Stimulated activated effector memory CD8-positive, alpha-beta T cell treated with anti-CD3 and anti-CD28 coated beads, Interleukin-12 subunit alpha, Interleukin-12 subunit beta, amount 100 ng/mL, for 72 hours (primary cell): ENCODE measurements at regions not wholly inside any gene's neighbourhood (a gene's known extent, or its start where the extent isn't known, plus 50 kb on each side); places are given as distances from the start of the nearest gene placed in this dataset.
"Not testable (repeated sequence)": the region's sequence is repeated elsewhere in the genome, so short reads cannot be mapped to it uniquely, and the experiment has no call there.

Source experiments
- ATAC-seq: fragments of 150-1000 bp; cut with Tn5 transposase; 2 replicates; pipeline ENCODE4 v1.10.0; 2021
- DNase-seq, 2 donors: peaks; one replicate each; pipeline ENCODE4 v3.0.0; 2021 to 2022; ENCODE audit warnings: low spot score in 2 of 2
- H3K27ac Mint-ChIP-seq: one replicate; pipeline ENCODE4 v1.8.0; 2022; ENCODE audit warnings: mild to moderate bottlenecking, mixed read lengths
- H3K36me3 Mint-ChIP-seq: one replicate; pipeline ENCODE4 v1.8.0; 2022; ENCODE audit warnings: mild to moderate bottlenecking, mixed read lengths
- H3K4me1 Mint-ChIP-seq: one replicate; pipeline ENCODE4 v1.8.0; 2022; ENCODE audit warnings: mixed read lengths
- H3K4me3 Mint-ChIP-seq: one replicate; pipeline ENCODE4 v1.8.0; 2022; ENCODE audit warnings: mild to moderate bottlenecking, mixed read lengths
- H3K9me3 Mint-ChIP-seq: one replicate; pipeline ENCODE4 v1.8.0; 2022; ENCODE audit warnings: mixed read lengths

DNA sequence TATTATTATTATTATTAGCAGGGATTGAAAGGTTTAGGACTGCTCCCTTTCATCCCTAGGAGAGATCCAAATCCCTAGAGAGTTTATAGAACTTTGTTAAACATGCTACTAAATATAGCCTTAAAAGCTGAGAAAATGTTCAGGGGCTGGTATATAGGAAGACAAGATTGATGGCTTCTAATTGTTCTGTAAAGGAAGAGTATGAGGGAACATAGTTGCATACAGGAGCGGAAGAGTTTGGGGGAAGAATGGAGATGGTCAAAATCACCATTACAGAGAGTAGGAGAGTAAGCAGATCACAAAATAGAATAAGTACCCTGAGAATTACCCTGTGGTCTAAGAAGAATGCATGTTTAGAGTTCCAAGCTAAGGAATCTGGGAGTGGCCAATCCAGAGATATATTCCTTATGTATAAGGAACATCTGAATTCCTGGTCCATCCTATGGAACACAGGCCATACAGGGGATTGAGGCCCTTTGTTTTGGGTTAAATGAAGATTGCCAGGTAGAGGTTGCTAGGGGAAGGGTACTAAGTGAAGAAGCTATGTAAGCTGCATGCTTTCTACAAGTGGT, 158.0 kb upstream of the APC start:
- ATAC-seq, result no peak
- H3K4me1 Mint-ChIP-seq, result no peaks in the 10 kb centered on the region

DNA sequence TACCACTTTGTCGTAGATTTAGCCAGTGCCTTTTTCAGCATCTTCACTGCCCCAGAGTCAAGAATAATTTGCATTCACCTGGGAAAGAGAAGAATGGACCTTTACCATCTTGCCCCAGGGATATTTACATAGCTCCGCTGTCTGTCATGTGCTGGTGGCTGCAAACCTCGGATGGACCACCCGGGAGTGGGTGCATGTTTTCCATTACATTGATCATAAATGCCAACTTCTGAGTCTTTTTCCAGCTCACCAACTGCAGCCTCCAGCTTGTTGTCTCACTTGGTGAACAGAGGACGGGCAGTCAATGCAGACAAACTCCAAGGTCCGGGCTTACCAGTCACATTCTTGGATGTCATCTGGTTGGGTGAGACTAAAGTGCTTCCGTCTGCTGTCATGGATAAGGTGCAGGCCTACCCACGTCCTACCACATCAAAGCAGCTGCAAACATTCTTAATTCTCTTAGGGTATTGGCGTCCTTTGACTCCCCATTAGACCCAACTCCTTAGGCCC, 155.8 kb upstream of the APC start:
- H3K4me3 Mint-ChIP-seq, result no peak overlapping the region
- no peaks in the 10 kb centered on the region for H3K9me3 Mint-ChIP-seq
- H3K36me3 Mint-ChIP-seq, result no peaks in the 10 kb centered on the region
- DNase-seq (no peak), ATAC-seq (no peak)
- no peak overlapping the region for H3K27ac Mint-ChIP-seq
- no peaks in the 10 kb centered on the region for H3K4me1 Mint-ChIP-seq

More for the DNA sequence above, 158.0 kb upstream of the APC start:
- Mint-ChIP-seq H3K9me3 (no peaks in the 10 kb centered on the region), H3K4me3 (no peak overlapping the region), H3K27ac (no peak overlapping the region), H3K36me3 (no peaks in the 10 kb centered on the region)
- no peak for DNase-seq

DNA sequence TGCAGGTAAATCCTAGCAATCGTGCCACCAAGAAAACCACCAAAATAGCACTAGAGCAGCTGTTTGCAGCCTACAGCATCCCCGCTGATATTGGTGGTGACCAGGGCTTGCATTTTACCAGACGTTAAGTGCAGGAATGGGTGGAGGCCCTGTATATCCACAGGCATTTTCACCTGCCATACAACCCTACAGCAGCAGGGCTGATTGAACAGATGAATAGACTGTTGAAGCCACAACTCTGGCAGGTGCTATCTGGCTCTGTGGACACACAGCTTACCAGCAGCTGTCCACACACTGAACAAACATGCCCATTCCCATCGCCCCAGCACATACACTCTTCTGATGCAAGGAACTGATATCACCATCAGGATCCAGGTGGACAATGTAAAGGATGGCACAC, 154.5 kb upstream of the APC start:
- Mint-ChIP-seq H3K36me3 (no peaks in the 10 kb centered on the region), H3K27ac (no peak overlapping the region), H3K9me3 (no peaks in the 10 kb centered on the region), H3K4me1 (no peaks in the 10 kb centered on the region), H3K4me3 (no peak overlapping the region)
- ATAC-seq (no peak), DNase-seq (no peak)

DNA sequence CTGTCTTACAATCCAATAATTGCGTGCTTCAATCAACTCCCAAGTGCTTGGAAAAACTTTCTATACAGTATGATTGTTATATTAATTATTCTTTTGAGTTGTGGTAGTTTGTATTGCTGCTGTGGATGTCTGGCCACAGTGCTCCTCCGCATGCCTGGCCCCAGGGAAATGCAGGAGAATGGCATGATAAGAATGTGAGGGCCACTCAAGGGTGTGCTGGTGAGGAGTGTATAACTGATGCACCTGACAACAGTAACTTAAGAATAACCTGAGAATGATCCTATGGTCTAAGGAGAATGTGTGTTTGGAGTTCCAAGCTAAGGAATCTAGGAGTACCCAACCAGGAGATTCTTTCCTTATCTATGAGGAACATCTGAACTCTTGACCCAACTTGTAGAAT, 152.9 kb upstream of the APC start:
- Mint-ChIP-seq H3K36me3 (no peaks in the 10 kb centered on the region), H3K9me3 (no peaks in the 10 kb centered on the region), H3K4me3 (no peak overlapping the region), H3K4me1 (no peaks in the 10 kb centered on the region), H3K27ac (no peak overlapping the region)
- no peak for DNase-seq
- no peak for ATAC-seq

DNA sequence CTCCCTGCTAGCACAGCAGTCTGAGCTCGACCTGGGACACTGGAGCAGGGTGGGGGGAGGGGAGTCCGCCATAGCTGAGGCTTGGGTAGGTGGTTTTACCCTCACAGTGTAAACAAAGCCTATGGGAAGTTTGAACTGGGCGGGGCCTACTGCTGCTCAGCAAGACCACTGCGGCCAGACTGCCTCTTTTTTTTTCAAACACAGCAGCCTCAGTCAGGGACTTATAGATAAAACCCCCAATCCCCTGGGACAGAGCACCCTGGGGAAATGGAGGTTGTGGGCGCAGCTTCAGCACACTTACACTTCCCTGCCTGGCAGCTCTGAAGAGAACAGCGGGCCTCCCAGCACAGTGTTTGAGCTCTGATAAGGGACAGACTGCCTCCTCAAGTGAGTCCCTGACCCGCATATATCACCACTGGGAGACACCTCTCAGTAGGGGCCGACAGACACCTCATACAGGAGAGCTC, 151.1 kb upstream of the APC start:
- H3K27ac Mint-ChIP-seq, result no peak overlapping the region
- no peaks in the 10 kb centered on the region for H3K4me1 Mint-ChIP-seq

DNA sequence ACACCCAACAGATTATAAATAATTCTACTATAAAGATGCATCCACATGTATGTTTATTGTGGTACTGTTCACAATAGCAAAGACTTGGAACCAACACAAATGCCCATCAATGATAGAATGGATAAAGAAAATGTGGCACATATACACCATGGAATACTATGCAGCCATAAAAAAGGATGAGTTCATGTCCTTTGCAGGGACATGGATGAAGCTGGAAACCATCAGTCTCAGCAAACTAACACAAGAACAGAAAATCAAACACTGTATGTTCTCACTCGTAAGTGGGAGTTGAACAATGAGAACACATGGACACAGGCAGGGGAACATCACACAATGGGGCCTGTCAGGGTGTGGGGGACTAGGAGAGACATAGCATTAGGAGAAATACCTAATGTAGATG, 146.8 kb upstream of the APC start:
- DNase-seq, ATAC-seq, H3K9me3 Mint-ChIP-seq, H3K27ac Mint-ChIP-seq, H3K36me3 Mint-ChIP-seq, H3K4me3 Mint-ChIP-seq, H3K4me1 Mint-ChIP-seq: not testable (repeated sequence)

More for the DNA sequence above, 151.1 kb upstream of the APC start:
- no peaks in the 10 kb centered on the region for H3K9me3 Mint-ChIP-seq
- H3K36me3 Mint-ChIP-seq, result no peaks in the 10 kb centered on the region
- ATAC-seq (no peak), DNase-seq (no peak)
- no peak overlapping the region for H3K4me3 Mint-ChIP-seq

DNA sequence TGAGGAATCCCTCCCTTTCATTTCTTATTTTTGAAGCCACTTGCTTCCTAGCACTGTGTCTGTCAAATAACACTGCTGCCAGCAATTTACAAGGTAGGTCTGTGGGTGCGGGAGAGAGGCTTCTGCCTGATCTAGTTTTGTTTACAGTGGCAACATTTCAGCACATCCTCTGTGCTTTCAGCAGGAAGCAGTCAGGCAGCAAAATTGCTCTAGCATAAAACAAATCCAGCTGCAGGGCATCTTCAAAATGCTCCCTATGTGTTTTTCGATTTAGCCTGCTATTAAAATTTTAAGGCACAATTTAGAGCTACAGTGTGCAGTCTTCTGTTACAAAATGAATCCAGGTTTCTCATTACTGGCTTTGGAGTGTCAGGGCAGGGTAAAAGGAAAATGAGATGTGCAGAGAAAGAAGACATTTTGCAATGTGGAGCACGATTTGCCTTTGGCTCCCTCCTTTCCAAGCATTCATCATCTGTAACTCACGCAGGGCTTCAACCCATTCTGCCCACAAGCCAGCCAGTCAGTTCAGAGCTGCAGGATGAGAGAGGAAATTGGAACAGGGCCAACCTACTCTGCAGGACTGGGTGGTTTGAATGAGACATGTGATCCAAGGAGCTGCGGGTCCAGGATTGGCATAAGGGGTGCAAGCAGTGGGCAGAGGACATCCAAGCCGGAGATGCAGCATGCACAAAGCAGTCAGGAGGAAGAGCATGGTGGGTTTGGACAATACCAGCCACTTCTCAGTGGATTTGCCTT, 143.4 kb upstream of the APC start:
- no peaks in the 10 kb centered on the region for H3K9me3 Mint-ChIP-seq
- no peaks in the 10 kb centered on the region for H3K36me3 Mint-ChIP-seq
- ATAC-seq, result no peak
- no peak overlapping the region for H3K27ac Mint-ChIP-seq
- no peak overlapping the region for H3K4me3 Mint-ChIP-seq
- H3K4me1 Mint-ChIP-seq, result no peaks in the 10 kb centered on the region
- DNase-seq, result no peak

DNA sequence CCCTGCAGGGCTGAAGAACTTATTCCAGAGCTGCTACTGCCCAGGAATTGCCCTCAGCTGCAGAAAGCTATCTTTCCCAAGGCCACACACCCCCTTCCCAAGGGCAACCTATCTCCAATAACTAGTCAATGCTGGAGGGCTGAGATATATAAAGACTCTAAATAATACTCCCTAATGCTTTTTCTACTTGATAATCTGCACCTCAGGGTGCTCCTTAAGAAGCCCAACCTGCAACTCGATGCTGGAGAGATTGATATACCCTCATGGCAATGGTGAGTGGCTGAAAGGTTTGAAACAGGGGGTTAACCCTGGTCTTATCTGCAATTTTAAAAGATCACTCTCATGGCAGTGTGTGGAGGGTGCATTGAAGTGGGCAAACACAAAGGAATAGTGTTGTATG, 142.7 kb upstream of the APC start:
- no peak overlapping the region for H3K27ac Mint-ChIP-seq
- H3K36me3 Mint-ChIP-seq, result no peaks in the 10 kb centered on the region
- no peaks in the 10 kb centered on the region for H3K9me3 Mint-ChIP-seq
- H3K4me1 Mint-ChIP-seq, result no peaks in the 10 kb centered on the region
- no peak for ATAC-seq
- no peak overlapping the region for H3K4me3 Mint-ChIP-seq
- DNase-seq, result no peak

DNA sequence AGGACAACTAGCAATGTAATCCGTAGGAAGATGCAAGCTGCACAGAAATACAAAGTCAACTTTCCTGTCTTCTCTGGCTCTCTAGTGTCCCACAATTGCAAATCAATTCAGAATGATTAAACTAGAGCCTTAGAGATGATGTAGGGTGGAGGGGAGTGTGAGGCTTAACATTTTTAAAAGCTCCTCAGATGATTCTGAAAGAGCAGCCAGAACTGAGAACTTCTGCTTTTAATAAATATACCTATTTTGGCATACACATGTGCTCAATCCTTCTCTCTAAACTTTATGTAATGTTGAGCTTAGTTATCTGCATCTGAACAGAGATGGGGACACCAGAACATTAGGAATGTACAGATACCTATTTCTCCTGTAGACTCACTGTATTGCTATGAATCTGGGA, 139.9 kb upstream of the APC start:
- no peaks in the 10 kb centered on the region for H3K9me3 Mint-ChIP-seq
- H3K4me3 Mint-ChIP-seq, result no peak overlapping the region
- DNase-seq (no peak), ATAC-seq (no peak)
- H3K4me1 Mint-ChIP-seq, result no peaks in the 10 kb centered on the region
- no peak overlapping the region for H3K27ac Mint-ChIP-seq
- no peaks in the 10 kb centered on the region for H3K36me3 Mint-ChIP-seq

DNA sequence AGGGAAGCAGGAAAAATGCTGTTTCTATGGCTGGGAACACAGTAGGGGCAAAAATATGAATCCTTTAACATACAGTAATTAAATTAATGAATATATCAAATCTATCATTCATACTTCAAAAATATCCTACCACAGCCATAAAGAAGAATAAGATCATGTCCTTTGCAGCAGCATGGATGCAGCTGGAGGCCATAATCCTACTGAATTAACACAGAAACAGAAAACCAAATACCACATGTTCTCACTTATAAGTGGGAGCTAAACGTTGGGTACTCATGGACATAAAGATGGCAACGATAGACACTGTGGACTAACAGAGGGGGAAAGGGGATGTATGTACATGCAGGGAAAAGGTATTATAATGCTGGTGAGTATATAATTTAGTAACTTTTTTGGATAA, 137.2 kb upstream of the APC start:
- not testable (repeated sequence) for DNase-seq, ATAC-seq, H3K36me3 Mint-ChIP-seq, H3K9me3 Mint-ChIP-seq, H3K4me1 Mint-ChIP-seq, H3K4me3 Mint-ChIP-seq, H3K27ac Mint-ChIP-seq

DNA sequence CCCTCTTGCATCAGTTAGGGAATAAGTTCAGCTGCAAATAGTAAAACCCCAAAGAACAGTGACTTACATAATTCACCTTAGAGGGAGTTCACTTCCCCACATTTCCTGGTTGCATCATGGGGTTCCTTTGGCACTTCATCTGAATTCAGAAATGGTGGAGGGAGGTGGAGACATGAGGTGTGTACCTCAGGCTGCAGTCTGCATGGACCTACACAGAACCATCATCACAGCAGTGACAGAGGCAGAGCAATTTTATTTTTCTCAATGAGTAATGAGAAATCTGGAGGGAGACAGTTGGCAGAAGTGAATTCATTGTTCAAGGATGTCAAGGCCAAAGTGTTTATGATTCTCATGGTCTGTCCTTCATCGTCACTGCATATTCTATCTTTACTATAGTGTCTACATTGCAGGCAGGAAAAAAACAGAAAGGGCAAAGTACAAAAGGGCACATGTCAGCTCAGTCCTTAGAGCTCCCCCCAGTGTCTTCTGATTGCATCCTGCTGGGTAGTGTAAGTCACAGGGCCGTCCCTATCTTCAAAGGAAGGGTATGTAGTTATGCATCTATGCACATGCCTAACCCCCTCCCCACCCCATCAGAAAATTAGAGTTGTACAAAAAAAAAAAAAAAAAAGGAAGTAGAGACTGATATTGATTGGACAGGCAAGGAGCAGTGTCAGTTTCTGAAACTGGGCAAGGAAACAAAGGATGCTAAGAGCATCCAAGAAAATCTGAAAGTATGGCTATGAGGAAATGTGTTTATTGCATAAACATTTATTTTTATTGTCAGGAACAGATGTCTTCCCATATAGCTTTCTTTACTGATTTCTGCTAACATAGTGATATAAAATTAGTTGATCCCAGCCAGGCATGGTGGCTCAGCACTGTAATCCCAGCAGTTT, 132.7 kb upstream of the APC start:
- DNase-seq (no peak), ATAC-seq (peak; percentile 45)
- H3K4me3 Mint-ChIP-seq, result no peak overlapping the region
- H3K36me3 Mint-ChIP-seq, result no peaks in the 10 kb centered on the region
- H3K27ac Mint-ChIP-seq, result no peak overlapping the region
- no peaks in the 10 kb centered on the region for H3K9me3 Mint-ChIP-seq
- no peaks in the 10 kb centered on the region for H3K4me1 Mint-ChIP-seq

DNA sequence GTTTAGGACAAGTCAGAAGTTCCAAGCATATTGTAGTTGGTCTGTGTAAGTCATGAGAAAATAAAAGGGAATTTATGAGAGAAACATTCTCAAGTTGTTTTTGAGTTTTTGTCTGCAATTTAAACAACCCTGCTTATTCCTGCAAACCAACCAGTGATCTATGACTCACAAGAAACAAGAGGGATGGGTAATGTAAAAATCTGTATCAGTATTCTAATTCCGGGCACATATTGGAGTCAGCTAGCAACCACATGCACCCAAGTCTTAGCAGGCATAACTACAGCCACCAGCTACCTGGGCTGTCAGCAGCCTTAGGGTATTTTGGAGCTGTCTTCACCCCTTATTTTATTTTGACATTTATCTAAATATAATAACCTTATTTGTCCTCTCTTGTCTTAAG, 128.7 kb upstream of the APC start:
- DNase-seq (no peak), ATAC-seq (no peak)
- Mint-ChIP-seq H3K4me1 (no peaks in the 10 kb centered on the region), H3K4me3 (no peak overlapping the region), H3K9me3 (no peaks in the 10 kb centered on the region), H3K27ac (no peak overlapping the region), H3K36me3 (no peaks in the 10 kb centered on the region)

DNA sequence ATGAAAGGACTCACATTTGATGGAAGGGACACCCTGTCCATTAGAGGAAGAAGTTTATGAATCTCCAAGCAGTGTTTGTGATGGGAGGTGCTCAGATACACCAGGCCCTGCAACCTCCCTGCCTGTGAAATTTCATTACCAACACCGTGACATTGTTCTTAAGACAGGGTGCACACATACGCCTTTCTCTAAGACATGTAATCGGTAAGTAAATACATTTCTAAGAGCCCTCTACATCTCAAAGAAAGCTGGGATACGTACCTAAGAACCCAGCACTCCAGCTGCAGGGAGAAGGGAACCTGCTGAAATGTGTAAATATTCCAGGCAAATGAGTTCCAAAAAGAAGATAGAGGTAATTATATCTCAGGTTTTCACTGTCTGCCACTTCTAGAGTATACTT, 125.0 kb upstream of the APC start:
- no peaks in the 10 kb centered on the region for H3K4me1 Mint-ChIP-seq
- no peaks in the 10 kb centered on the region for H3K9me3 Mint-ChIP-seq
- no peak for DNase-seq
- H3K36me3 Mint-ChIP-seq, result no peaks in the 10 kb centered on the region
- ATAC-seq, result no peak
- H3K27ac Mint-ChIP-seq, result no peak overlapping the region
- H3K4me3 Mint-ChIP-seq, result no peak overlapping the region

DNA sequence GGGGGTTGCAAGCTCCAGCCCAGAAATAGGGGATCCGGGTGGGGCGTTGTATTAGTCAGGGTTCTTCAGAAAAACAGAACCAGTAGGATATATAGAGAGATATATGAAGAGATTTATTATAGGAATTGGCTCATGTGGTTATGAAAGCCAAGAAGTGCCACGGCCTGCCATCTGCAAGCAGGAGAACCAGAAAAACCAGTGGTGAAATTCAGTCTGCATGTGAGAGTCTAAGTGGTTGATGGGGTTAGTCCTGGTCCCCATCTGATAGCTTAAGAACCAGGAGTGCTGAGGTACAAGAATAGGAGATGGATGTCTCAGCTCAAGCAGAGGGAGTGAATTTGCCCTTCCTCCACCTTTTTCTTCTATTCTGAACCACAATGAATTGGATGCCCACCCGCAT, 123.4 kb upstream of the APC start:
- H3K36me3 Mint-ChIP-seq, result no peaks in the 10 kb centered on the region

DNA sequence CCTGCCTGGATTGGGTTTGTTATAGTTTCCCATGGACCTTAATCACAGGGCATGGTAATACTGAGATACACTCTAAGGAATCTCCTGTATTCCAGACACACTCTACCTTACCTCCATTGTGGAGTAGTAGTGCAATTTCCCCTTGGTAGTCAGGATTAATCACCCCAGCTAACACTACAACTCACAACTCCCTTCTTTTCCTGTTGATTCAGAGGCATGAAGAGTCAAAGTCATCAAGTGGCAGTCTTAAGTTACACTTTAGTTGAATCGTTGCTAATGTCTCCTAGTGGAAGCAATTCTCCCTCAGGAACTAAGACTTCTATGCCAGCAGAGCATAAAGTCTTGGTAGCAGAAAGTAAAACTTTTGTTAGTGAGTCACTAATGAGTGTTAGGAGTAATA, 122.7 kb upstream of the APC start:
- no peaks in the 10 kb centered on the region for H3K9me3 Mint-ChIP-seq
- H3K4me1 Mint-ChIP-seq, result no peaks in the 10 kb centered on the region
- no peak overlapping the region for H3K27ac Mint-ChIP-seq
- ATAC-seq (no peak), DNase-seq (no peak)
- H3K4me3 Mint-ChIP-seq, result no peak overlapping the region
- no peaks in the 10 kb centered on the region for H3K36me3 Mint-ChIP-seq

More for the DNA sequence above, 123.4 kb upstream of the APC start:
- DNase-seq (no peak), ATAC-seq (no peak)
- Mint-ChIP-seq H3K27ac (no peak overlapping the region), H3K9me3 (no peaks in the 10 kb centered on the region), H3K4me1 (no peaks in the 10 kb centered on the region), H3K4me3 (no peak overlapping the region)
